Ishikawa (cell line): ENCODE measurements at regions not wholly inside any gene's neighbourhood (a gene's known extent, or its start where the extent isn't known, plus 50 kb on each side); places are given as distances from the start of the nearest gene placed in this dataset.

Experiments used
- CEBPB ChIP-seq: IDR thresholded peaks from 2 replicates; pipeline ENCODE4 v1.6.1; 2012
- CREB1 ChIP-seq: IDR thresholded peaks from 2 replicates; pipeline ENCODE4 v1.6.1; 2012; ENCODE audit warnings: low read depth
- EGR1 ChIP-seq: IDR thresholded peaks from 2 replicates; pipeline ENCODE4 v1.6.1; 2012
- EP300 ChIP-seq: IDR thresholded peaks from 2 replicates; pipeline ENCODE4 v1.6.1; 2012; ENCODE audit warnings: borderline replicate concordance
- FOXM1 ChIP-seq: IDR thresholded peaks from 2 replicates; pipeline ENCODE4 v1.6.1; 2012; ENCODE audit warnings: low read depth, borderline replicate concordance
- MAX ChIP-seq: IDR thresholded peaks from 2 replicates; pipeline ENCODE4 v1.6.1; 2012
- NFIC ChIP-seq: IDR thresholded peaks from 2 replicates; pipeline ENCODE4 v1.6.1; 2012
- RAD21 ChIP-seq: IDR thresholded peaks from 2 replicates; pipeline ENCODE4 v1.6.1; 2012; ENCODE audit warnings: low read depth
- REST ChIP-seq: IDR thresholded peaks from 2 replicates; pipeline ENCODE4 v1.6.1; 2012; ENCODE audit warnings: low read depth, mild to moderate bottlenecking
- TAF1 ChIP-seq: IDR thresholded peaks from 2 replicates; pipeline ENCODE4 v1.6.1; 2012; ENCODE audit warnings: low read depth, mild to moderate bottlenecking
- TCF12 ChIP-seq: IDR thresholded peaks from 2 replicates; pipeline ENCODE4 v1.6.1; 2012; ENCODE audit warnings: low read depth
- TEAD4 ChIP-seq: IDR thresholded peaks from 2 replicates; pipeline ENCODE4 v1.6.1; 2012
- USF1 ChIP-seq: IDR thresholded peaks from 2 replicates; pipeline ENCODE4 v1.6.1; 2012
- YY1 ChIP-seq: IDR thresholded peaks from 2 replicates; pipeline ENCODE4 v1.6.1; 2012; ENCODE audit warnings: low read depth
- ZBTB7A ChIP-seq: IDR thresholded peaks from 2 replicates; pipeline ENCODE4 v1.6.1; 2012; ENCODE audit warnings: low read depth

GRCh38 chr6:113539202-113539601 lies 317.9 kb upstream of the MARCKS start:
- 0 out of 2 replicates have a peak, but pooled peaks have one; percentile 6 for TF ChIP-seq TEAD4
- TF ChIP-seq MAX: no peak

- TF ChIP-seq USF1: no peak
- no peak for TF ChIP-seq TEAD4
- no peak for TF ChIP-seq FOXM1
- TF ChIP-seq CEBPB: no peak
- no peak for TF ChIP-seq EGR1
- no peak for TF ChIP-seq TCF12
- no peak for TF ChIP-seq TAF1
- TF ChIP-seq YY1: no peak
- TF ChIP-seq EP300: no peak
- no peak for TF ChIP-seq NFIC
- TF ChIP-seq ZBTB7A: no peak
- TF ChIP-seq RAD21: no peak
- no peak for TF ChIP-seq MAX
- TF ChIP-seq CREB1: no peak
- TF ChIP-seq REST: no peak
Observed at GRCh38 chr6:113539623-113540022, 317.5 kb upstream of the MARCKS start.

GRCh38 chr6:113540466-113540865 lies 316.7 kb upstream of the MARCKS start:
- no peak for TF ChIP-seq FOXM1
- 0 out of 2 replicates have a peak, but pooled peaks have one; percentile 22 for TF ChIP-seq TEAD4

- TF ChIP-seq MAX: no peak
- TF ChIP-seq CREB1: no peak
- no peak for TF ChIP-seq FOXM1
- no peak for TF ChIP-seq EGR1
- TF ChIP-seq RAD21: no peak
- TF ChIP-seq YY1: no peak
- no peak for TF ChIP-seq EP300
- TF ChIP-seq CEBPB: no peak
- TF ChIP-seq ZBTB7A: no peak
- TF ChIP-seq TEAD4: no peak
- TF ChIP-seq REST: no peak
- no peak for TF ChIP-seq TCF12
- TF ChIP-seq USF1: no peak
- TF ChIP-seq TAF1: no peak
- no peak for TF ChIP-seq NFIC
Observed at GRCh38 chr6:113551168-113551567, 306.0 kb upstream of the MARCKS start.

- TF ChIP-seq TAF1 (no peak), USF1 (no peak), EP300 (no peak), YY1 (no peak), REST (no peak), TCF12 (no peak), RAD21 (no peak), MAX (no peak), FOXM1 (no peak), NFIC (no peak), CEBPB (no peak), CREB1 (no peak), ZBTB7A (no peak), EGR1 (no peak), TEAD4 (no peak)
Observed at GRCh38 chr6:113556775-113557174, 300.4 kb upstream of the MARCKS start.
